ENCODE measurements at regions not wholly inside any gene's neighbourhood (a gene's known extent, or its start where the extent isn't known, plus 50 kb on each side); places are given as distances from the start of the nearest gene placed in this dataset.

GRCh38 chr4:12844141-12844540, 640.0 kb downstream of the RAB28 start:
- TF ChIP-seq CTCF (IDR thresholded peaks at IDR 0.05 in 4 of 5, conservative IDR thresholded peaks at IDR 0.05 in 1 of 5) (no peak), POLR2A (IDR thresholded peaks at IDR 0.05) (no peak)
